ENCODE measurements at regions not wholly inside any gene's neighbourhood (a gene's known extent, or its start where the extent isn't known, plus 50 kb on each side); places are given as distances from the start of the nearest gene placed in this dataset.
A peak's percentile ranks its signal among the peaks of the same experiment; 100 is the strongest.
"Not testable (repeated sequence)": the region's sequence is repeated elsewhere in the genome, so short reads cannot be mapped to it uniquely, and the experiment has no call there.

GRCh38 chr16:18148132-18148531 is 188.4 kb downstream of the NPIPA8 start:
- not testable (repeated sequence) for DNase-seq

GRCh38 chr16:18146601-18147142 is 189.9 kb downstream of the NPIPA8 start:
- DNase-seq: not testable (repeated sequence)

GRCh38 chr16:18142066-18142465 is 194.5 kb downstream of the NPIPA8 start:
- DNase-seq: not testable (repeated sequence)

GRCh38 chr16:18136288-18136687 is 200.2 kb downstream of the NPIPA8 start:
- DNase-seq: not testable (repeated sequence)

GRCh38 chr16:18135024-18135423 is 201.5 kb downstream of the NPIPA8 start:
- not testable (repeated sequence) for DNase-seq

- not testable (repeated sequence) for DNase-seq
These were observed 204.9 kb downstream of the NPIPA8 start for GRCh38 chr16:18131587-18131986.

- DNase-seq: not testable (repeated sequence)
These were observed 205.9 kb downstream of the NPIPA8 start for GRCh38 chr16:18130478-18131120.

- DNase-seq: not testable (repeated sequence)
These were observed 209.5 kb downstream of the NPIPA8 start for GRCh38 chr16:18127033-18127432.

GRCh38 chr16:18119092-18119491 is 217.4 kb downstream of the NPIPA8 start:
- not testable (repeated sequence) for DNase-seq

- DNase-seq: not testable (repeated sequence)
These were observed 217.9 kb downstream of the NPIPA8 start for GRCh38 chr16:18118684-18119083.

GRCh38 chr16:18118071-18118470 is 218.5 kb downstream of the NPIPA8 start:
- peak; percentile 76 for DNase-seq

- not testable (repeated sequence) for DNase-seq
These were observed 232.1 kb downstream of the NPIPA8 start for GRCh38 chr16:18104412-18104811.

- not testable (repeated sequence) for DNase-seq
These were observed 235.5 kb downstream of the NPIPA8 start for GRCh38 chr16:18101077-18101476.

GRCh38 chr16:18092605-18093004 is 243.9 kb downstream of the NPIPA8 start:
- not testable (repeated sequence) for DNase-seq

GRCh38 chr16:18080658-18081363 is 255.7 kb downstream of the NPIPA8 start:
- not testable (repeated sequence) for DNase-seq

GRCh38 chr16:18077910-18078309 is 258.6 kb downstream of the NPIPA8 start:
- DNase-seq: not testable (repeated sequence)

- no peak for DNase-seq
These were observed 264.4 kb downstream of the NPIPA8 start for GRCh38 chr16:18072161-18072560.

- DNase-seq: no peak
These were observed 266.9 kb downstream of the NPIPA8 start for GRCh38 chr16:18069683-18070082.

GRCh38 chr16:18068477-18068876 is 268.1 kb downstream of the NPIPA8 start:
- no peak for DNase-seq

GRCh38 chr16:18062713-18063112 is 273.8 kb downstream of the NPIPA8 start:
- DNase-seq: no peak

- no peak for DNase-seq
These were observed 276.2 kb downstream of the NPIPA8 start for GRCh38 chr16:18060351-18060750.

- no peak for DNase-seq
These were observed 277.0 kb downstream of the NPIPA8 start for GRCh38 chr16:18059577-18059976.

GRCh38 chr16:18059089-18059488 is 277.4 kb downstream of the NPIPA8 start:
- DNase-seq: no peak

- no peak for DNase-seq
These were observed 281.1 kb downstream of the NPIPA8 start for GRCh38 chr16:18055411-18055916.
